ENCODE measurements at regions not wholly inside any gene's neighbourhood (a gene's known extent, or its start where the extent isn't known, plus 50 kb on each side); places are given as distances from the start of the nearest gene placed in this dataset.
"Not testable (repeated sequence)": the region's sequence is repeated elsewhere in the genome, so short reads cannot be mapped to it uniquely, and the experiment has no call there.

- no peak for DNase-seq
Observed at GRCh38 chr5:167853421-167853820, 438.0 kb upstream of the WWC1 start.

GRCh38 chr5:167855818-167856217 lies 435.6 kb upstream of the WWC1 start:
- no peak for DNase-seq

GRCh38 chr5:167857321-167857720 lies 434.1 kb upstream of the WWC1 start:
- no peak for DNase-seq

GRCh38 chr5:167858186-167858855 lies 433.1 kb upstream of the WWC1 start:
- not testable (repeated sequence) for DNase-seq

- DNase-seq = peak in 1 of 56 donors; percentile 3
Observed at GRCh38 chr5:167861129-167861927, 430.1 kb upstream of the WWC1 start.

- no peak for DNase-seq
Observed at GRCh38 chr5:167861928-167862426, 429.5 kb upstream of the WWC1 start.

GRCh38 chr5:167863883-167864282 lies 427.6 kb upstream of the WWC1 start:
- no peak for DNase-seq

- peak in 1 of 56 donors; percentile 2 for DNase-seq
Observed at GRCh38 chr5:167864801-167865200, 426.6 kb upstream of the WWC1 start.

- no peak for DNase-seq
Observed at GRCh38 chr5:167866797-167867196, 424.6 kb upstream of the WWC1 start.

GRCh38 chr5:167867281-167867680 lies 424.2 kb upstream of the WWC1 start:
- DNase-seq = no peak

- DNase-seq = no peak
Observed at GRCh38 chr5:167869125-167869524, 422.3 kb upstream of the WWC1 start.

GRCh38 chr5:167870055-167870454 lies 421.4 kb upstream of the WWC1 start:
- no peak for DNase-seq

- no peak for DNase-seq
Observed at GRCh38 chr5:167871091-167871490, 420.4 kb upstream of the WWC1 start.

- no peak for DNase-seq
Observed at GRCh38 chr5:167872791-167873190, 418.7 kb upstream of the WWC1 start.

GRCh38 chr5:167877114-167877722 lies 414.2 kb upstream of the WWC1 start:
- no peak for DNase-seq

GRCh38 chr5:167877924-167878323 lies 413.5 kb upstream of the WWC1 start:
- no peak for DNase-seq

GRCh38 chr5:167880420-167880819 lies 411.0 kb upstream of the WWC1 start:
- DNase-seq = no peak

GRCh38 chr5:167881041-167881440 lies 410.4 kb upstream of the WWC1 start:
- no peak for DNase-seq

- DNase-seq = no peak
Observed at GRCh38 chr5:167886196-167886595, 405.2 kb upstream of the WWC1 start.

- no peak for DNase-seq
Observed at GRCh38 chr5:167888393-167888792, 403.1 kb upstream of the WWC1 start.

- no peak for DNase-seq
Observed at GRCh38 chr5:167889276-167889675, 402.2 kb upstream of the WWC1 start.

- DNase-seq = no peak
Observed at GRCh38 chr5:167892352-167893115, 398.9 kb upstream of the WWC1 start.

Measured in amygdala (tissue), 56 donors.